ENCODE measurements at regions not wholly inside any gene's neighbourhood (a gene's known extent, or its start where the extent isn't known, plus 50 kb on each side); places are given as distances from the start of the nearest gene placed in this dataset.
"Not testable (repeated sequence)": the region's sequence is repeated elsewhere in the genome, so short reads cannot be mapped to it uniquely, and the experiment has no call there.

DNA sequence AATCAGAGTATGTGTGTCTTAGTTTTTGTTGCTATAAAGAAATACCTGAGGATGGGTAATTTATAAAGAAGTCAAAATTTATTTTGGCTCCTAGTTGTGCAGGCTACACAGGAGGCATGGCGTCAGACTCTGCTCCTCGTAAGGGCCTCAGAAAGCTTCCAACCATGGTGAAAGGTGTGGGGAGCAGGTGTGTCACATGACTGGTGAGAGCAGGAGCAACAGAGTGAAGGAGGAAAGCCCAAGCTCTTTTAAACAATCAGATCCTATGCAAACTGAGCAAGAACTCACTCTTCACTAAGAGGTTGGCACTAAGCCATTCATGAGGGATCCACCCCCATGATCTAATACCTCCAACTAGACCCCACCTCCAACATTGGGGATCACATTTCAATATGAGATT, 1524.3 kb downstream of the HACE1 start:
- DNase-seq (ENCODE audit: low read depth in 2 of 2) = no peak

DNA sequence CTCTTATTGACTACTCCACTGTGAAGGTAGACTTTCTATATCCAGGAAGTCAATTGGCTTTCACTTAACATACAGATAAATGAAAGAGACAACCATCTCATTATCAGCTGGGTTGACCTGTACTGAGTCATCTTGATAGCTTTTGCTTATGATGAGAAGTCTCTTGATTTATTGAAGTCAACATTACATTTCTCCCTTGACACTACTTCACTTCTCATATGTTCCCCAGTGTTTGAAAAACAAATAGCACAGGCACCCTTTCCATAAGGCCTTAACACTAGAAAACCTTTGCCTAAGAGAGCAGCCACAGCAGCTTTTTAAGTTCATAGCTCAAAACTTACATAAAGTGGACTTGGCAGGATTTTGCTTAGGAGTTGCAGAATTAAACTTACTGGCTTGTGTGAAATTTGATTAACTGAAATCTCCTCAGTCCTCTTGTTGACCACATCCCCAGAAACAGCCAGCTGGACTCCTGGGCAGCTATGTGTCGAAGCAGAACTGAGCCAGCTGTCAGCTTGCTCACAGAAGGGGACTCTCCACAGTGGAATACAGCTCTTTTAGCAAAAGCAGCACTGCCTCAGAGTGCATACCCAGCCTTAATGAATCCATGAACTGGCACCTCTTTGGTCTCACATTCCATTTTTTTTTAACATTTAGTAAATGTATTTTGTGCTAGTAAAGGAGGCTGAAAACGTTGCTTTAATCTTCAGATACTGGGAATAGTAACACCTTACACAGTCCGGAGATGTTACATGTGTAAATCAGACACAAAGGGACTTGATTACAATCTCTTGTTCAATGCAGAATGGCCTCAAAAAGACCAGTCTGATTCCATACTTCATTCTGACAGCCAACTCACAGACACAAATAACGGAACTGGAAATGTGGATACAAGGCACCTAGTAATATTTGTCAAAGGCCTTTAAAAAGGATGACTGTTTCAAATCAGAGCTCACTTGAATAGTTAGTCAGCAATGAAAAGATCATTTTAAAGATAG, 1532.7 kb downstream of the HACE1 start:
- no peak for DNase-seq (ENCODE audit: low read depth in 2 of 2)

DNA sequence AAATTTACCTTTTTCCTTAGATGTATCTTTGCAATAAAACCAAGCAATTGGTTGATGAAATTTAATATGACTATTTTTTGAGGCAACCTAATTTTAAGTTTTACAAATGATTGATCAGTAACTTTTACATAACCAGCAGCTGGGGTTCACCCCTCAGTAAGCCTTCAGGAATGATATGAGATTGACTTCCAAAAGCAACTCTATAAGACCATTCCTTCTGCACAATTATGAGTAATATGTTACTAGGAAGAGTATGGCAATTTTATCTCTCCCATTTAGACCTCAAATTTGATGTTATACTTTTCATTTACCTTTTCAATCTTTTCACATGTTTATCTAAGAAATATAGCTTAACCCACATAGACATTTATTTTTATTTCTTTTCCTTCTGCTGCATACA, 1546.3 kb downstream of the HACE1 start:
- no peak for DNase-seq (ENCODE audit: low read depth in 2 of 2)

GRCh38 chr6:103294376-103294775, 1565.3 kb downstream of the HACE1 start:
- not testable (repeated sequence) for DNase-seq (ENCODE audit: low read depth in 2 of 2)

DNA sequence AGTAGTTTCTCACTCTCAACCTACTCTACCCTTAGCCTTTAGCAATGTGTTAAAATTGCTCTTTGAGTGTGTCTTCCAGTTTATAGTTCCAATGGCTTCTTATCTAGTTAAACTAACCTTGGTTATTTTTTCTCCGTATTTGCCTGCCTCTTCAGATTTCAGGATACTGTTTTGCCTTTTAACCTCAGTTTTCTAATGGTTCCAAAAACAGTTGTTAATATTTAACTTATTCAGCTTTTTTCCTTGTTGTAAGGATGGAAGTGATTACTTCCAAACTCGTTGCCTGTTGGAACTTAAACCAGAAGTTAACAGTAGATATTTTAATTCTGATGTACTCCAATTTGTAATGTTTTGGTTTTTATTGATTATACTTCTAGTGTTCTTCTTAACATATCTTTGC, 1574.9 kb downstream of the HACE1 start:
- no peak for DNase-seq (ENCODE audit: low read depth in 2 of 2)

DNA sequence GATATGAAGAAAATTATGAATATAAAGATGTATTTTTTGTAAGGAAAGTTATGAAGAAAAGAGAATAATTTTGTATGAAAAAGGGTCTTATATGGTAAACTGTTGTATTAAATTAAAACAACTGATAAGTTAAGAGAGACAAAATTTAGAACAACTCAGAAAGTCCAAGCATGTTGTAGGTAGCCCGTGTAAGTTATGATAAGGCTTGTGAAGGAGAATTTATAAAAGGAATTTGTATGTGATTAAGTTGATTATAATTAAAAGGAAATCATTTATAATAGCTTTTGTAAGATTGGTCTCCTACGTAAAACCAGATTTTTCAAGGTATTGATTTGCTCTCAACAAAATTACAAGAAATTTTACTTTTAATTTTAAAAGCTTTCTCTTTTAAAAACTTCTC, 1579.3 kb downstream of the HACE1 start:
- DNase-seq (ENCODE audit: low read depth in 2 of 2) = no peak

DNA sequence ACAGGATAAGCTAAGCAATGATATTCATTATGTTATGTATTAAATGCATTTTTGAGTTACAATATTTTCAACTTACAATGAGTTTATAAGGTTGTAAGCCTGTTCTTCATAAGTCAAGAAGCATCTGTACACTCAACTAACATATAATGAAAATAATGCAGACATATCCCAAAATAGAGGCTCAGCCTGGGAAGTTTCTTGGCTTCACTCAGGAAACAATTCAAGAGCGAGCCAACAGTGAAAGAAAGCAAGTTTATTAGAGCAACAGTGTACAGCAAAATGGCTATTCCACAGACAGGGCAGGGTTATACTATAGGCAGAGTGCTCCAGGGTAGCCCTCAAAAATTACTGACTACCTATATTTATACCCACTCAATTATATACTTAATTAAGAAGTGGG, 1581.8 kb downstream of the HACE1 start:
- DNase-seq (ENCODE audit: low read depth in 2 of 2) = no peak

- no peak for DNase-seq (ENCODE audit: low read depth in 2 of 2)
Measured at GRCh38 chr6:103273048-103273447, 1586.7 kb downstream of the HACE1 start.

DNA sequence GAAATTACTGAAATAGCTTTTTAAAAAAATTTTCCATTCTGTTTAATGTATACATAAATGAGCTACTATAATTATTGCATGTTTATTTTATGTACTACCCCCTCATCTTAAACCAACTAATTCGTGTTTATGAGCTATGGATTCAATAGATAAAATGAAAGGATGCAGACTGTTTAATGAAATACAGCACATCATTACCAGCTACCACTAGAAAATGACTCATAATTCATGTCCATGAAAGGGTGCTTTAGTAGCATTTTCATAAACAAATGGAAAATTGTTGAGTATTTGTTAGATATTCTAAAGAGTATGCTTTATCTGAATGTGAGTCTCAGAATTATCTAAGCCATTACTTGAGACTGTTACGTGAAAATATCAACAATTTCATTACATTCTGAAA, 1590.1 kb downstream of the HACE1 start:
- DNase-seq (ENCODE audit: low read depth in 2 of 2) = no peak

GRCh38 chr6:103268335-103268734, 1591.4 kb downstream of the HACE1 start:
- no peak for DNase-seq (ENCODE audit: low read depth in 2 of 2)

- DNase-seq (ENCODE audit: low read depth in 2 of 2) = no peak
Measured at GRCh38 chr6:103264020-103264419, 1595.7 kb downstream of the HACE1 start.

DNA sequence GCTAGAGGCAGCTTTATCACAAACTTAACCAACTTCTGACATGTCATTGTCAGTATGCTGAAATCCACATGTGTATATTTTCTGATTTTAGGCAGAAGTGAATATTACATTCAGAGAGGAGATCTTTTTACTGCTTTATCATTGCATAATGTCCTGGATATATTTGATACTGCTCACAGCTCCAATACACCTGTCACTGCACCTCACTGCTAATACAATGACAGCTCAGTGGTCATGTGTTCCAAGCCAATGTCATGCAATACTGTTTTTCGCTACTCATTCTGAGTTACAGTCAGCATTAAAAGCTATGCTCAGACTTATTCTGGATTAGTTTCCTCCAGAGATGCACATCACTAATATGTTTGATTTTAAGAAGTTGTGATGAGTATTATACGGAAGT, 1604.6 kb downstream of the HACE1 start:
- DNase-seq (ENCODE audit: low read depth in 2 of 2) = no peak

DNA sequence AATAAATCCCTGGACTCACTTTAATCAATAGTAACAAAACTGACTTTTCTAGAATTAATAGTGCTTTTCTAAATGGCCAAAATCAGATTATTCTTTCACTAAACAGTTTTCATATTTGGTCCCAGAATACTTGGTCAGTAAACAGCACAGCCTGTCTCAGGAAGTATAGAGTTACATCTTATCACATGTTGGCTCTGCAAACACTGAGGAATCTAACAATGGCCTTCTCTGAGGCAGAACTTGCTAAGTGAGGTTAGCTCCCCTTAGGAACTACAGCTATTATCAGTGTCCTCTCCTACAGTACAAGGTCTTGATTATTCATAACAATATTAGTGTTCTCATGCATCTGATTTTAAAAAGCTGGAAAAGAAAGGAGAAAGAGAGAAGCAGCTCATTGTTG, 1622.8 kb downstream of the HACE1 start:
- no peak for DNase-seq (ENCODE audit: low read depth in 2 of 2)

- DNase-seq (ENCODE audit: low read depth in 2 of 2) = no peak
Measured at GRCh38 chr6:103231181-103231580, 1628.5 kb downstream of the HACE1 start.

- no peak for DNase-seq (ENCODE audit: low read depth in 2 of 2)
Measured at GRCh38 chr6:103215847-103216246, 1643.9 kb downstream of the HACE1 start.

GRCh38 chr6:103210686-103211085, 1649.0 kb downstream of the HACE1 start:
- DNase-seq (ENCODE audit: low read depth in 2 of 2) = no peak

GRCh38 chr6:103198386-103198785, 1661.3 kb downstream of the HACE1 start:
- no peak for DNase-seq (ENCODE audit: low read depth in 2 of 2)

- no peak for DNase-seq (ENCODE audit: low read depth in 2 of 2)
Measured at GRCh38 chr6:103193413-103193812, 1666.3 kb downstream of the HACE1 start.

DNA sequence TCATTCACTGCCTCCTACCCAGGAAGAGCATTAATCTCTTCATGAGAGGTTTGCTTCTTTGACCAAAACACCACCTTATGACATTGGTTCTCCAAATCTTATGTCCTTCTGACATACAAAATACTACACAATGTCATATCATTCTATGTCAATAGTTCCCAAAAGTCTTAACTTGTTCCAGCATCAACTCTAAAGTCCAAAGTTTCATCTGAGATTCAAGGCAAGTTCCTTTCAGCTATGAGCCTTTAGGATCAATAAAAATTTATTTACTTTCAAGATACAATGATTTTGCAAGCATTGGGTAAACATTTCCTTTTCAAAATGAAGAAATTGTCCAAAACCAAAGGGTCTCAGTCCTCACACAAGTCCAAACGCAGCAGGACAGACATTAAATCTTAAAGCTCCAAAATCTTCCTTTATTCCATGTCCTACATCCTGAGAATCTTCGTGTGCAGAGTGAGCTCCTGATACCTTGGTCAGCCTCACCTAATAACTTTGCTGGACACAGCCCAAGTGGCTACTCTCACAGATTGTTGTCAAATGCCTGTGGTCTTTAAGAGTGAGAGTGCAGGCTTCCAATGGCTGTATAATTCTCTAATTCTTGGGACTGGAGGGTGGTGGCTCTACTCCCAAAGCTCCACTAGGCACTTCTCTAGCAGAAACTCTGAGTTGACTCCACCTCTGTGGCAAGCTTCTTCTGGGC, 1668.2 kb downstream of the HACE1 start:
- no peak for DNase-seq (ENCODE audit: low read depth in 2 of 2)

DNA sequence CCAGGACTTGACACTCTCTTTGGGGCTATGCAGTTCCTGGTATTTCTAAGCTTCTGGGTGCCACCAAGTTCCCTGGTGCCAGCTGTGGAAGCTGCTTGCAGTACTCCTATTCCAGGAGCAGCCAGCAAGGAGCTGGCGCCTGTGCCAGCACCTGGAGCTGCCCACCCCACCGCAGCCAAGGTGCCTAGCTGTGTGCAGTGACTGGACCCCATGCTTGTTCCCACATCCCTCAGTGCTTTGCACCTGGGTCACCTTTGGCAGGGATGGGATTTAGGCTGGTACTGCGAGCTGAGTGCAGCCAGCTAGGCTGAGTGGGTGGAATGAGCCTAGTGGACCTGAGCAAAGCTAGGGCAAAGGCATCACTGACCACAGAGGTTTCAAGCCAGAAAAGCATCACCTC, 1674.9 kb downstream of the HACE1 start:
- no peak for DNase-seq (ENCODE audit: low read depth in 2 of 2)

DNA sequence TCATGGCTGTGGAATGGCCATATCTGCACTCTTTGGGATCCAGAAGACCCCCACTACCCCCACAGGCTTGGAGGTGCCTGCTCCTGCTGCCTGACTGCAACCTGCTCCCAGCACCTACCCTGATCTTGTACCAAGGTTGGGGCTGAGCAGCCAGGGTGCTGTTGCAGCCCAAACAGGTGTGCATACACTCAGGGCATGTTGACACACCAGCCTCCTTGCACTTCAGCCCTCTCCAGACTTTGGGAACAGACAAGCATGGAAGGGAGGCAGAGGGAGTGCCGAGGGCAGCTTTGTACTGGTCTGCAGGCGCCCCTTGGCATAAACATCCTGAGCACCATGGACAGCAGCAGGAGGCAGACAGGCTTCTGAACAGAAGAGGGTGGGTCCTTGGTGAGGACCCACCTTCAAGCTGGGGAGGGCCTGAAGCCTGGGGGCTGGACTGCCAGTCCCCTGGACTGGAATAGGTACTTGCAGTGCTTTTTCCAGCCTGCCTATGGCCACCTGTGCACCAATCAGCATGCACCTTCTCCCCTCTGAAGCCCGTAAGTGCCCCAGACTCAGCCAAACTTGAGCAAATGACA, 1675.8 kb downstream of the HACE1 start:
- DNase-seq (ENCODE audit: low read depth in 2 of 2) = no peak

GRCh38 chr6:103178193-103178592, 1681.5 kb downstream of the HACE1 start:
- DNase-seq (ENCODE audit: low read depth in 2 of 2) = no peak

GRCh38 chr6:103177791-103178190, 1681.9 kb downstream of the HACE1 start:
- DNase-seq (ENCODE audit: low read depth in 2 of 2) = no peak
